Smooth muscle cell (in vitro differentiated cells): ENCODE measurements at regions not wholly inside any gene's neighbourhood (a gene's known extent, or its start where the extent isn't known, plus 50 kb on each side); places are given as distances from the start of the nearest gene placed in this dataset.

ENCODE experiments used
- DNase-seq: peaks from one replicate; lab custom pipeline; 2025; ENCODE audit not compliant: unreplicated experiment; lab: John Stamatoyannopoulos, UW
- H2AFZ ChIP-seq: fragments of 200-600 bp; sonication (generic); 2 replicates; pipeline ENCODE4 v1.6.0; 2016; ENCODE audit warnings: antibody characterized with exemption, low read depth, mild to moderate bottlenecking
- H3F3A ChIP-seq: fragments of 200-600 bp; sonication (generic); 2 replicates; pipeline ENCODE4 v1.6.0; 2017; ENCODE audit warnings: antibody characterized with exemption, low read depth
- H3K27ac ChIP-seq: fragments of 200-600 bp; sonication (generic); 2 replicates; pipeline ENCODE4 v1.5.1; 2016; ENCODE audit warnings: low read depth, mild to moderate bottlenecking
- H3K27me3 ChIP-seq: fragments of 200-600 bp; sonication (generic); 2 replicates; pipeline ENCODE4 v1.6.1; 2016; ENCODE audit warnings: low read depth, mild to moderate bottlenecking
- H3K36me3 ChIP-seq: fragments of 200-600 bp; sonication (generic); 2 replicates; pipeline ENCODE4 v1.5.1; 2016; ENCODE audit warnings: low read depth
- H3K4me1 ChIP-seq: fragments of 200-600 bp; sonication (generic); 2 replicates; pipeline ENCODE4 v1.5.1; 2016; ENCODE audit warnings: low read depth
- H3K4me2 ChIP-seq: fragments of 200-600 bp; sonication (generic); 2 replicates; pipeline ENCODE4 v1.6.0; 2016; ENCODE audit warnings: mild to moderate bottlenecking
- H3K4me3 ChIP-seq: fragments of 200-600 bp; sonication (generic); 2 replicates; pipeline ENCODE4 v1.5.1; 2016; ENCODE audit warnings: mild to moderate bottlenecking
- H3K79me2 ChIP-seq: fragments of 200-600 bp; sonication (generic); 2 replicates; pipeline ENCODE4 v1.6.0; 2016; ENCODE audit warnings: low read depth, mild to moderate bottlenecking
- H3K9ac ChIP-seq: fragments of 200-600 bp; sonication (generic); 2 replicates; pipeline ENCODE4 v1.6.0; 2016; ENCODE audit warnings: low read depth
- H3K9me3 ChIP-seq: fragments of 200-600 bp; sonication (generic); replicated peaks from 2 replicates; pipeline ENCODE4 v1.5.1; 2016; ENCODE audit warnings: low read depth
- H4K20me1 ChIP-seq: fragments of 200-600 bp; sonication (generic); 2 replicates; pipeline ENCODE4 v1.6.0; 2016; ENCODE audit warnings: low read depth
- WGBS: methylation state at CpG from one replicate; pipeline ENCODE4 v1.1.7; 2016; ENCODE audit warnings: low lambda C conversion rate; 5-methylcytosine and 5-hydroxymethylcytosine counted together
- TF ChIP-seq, protein P1 (sequence below): fragments of 200-600 bp; sonication (generic); IDR thresholded peaks from 2 replicates; pipeline ENCODE4 v1.5.1; 2017; ENCODE audit warnings: borderline replicate concordance, mild to moderate bottlenecking, antibody characterized with exemption; ENCODE audit not compliant: insufficient read depth, poor library complexity, severe bottlenecking

DNA sequence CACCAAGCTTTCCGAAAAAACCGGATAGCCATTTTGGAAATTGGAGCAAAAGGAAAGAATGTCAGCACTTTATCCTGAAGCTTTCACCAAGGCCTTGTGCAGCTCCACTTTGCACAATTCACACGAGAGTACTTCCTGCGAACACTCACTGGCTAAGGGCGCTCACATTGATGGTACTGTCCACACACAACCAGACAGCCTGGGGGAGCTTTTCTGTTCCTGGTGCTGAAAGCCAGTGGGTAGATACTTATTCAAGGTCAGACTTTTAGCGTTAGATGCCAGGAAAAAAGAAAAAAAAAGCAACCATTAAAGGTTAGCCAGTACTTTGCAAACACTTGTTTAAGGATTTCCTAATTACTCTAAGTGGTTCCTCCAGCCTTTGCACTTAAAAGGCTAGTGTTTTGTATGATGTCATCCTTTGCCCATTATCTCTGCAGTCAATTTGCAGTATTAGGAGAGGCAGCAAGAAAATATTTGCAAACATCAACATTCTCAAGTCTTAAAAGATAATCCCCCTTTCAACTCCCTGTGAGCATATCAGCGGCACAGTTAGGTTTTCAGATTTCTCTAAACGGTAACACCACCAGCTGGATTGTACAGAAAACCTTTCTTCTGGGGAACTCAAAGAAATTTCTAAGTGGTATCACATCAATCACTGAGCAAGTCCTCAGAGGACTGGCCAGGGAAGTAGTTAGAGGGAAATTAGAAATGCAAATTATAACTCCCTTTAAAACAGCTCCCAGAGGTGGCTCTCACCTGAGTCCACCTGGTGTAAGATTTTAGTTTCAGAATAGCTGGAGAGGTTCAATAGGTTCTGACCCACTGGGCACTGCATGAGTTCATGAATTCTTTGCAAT, 243.4 kb upstream of the IRX5 start:
- Histone ChIP-seq H3K27ac (no peak overlapping the region), H3K9ac (no peak overlapping the region), H3K4me3 (no peak overlapping the region), H3K36me3 (no peaks in the 10 kb centered on the region), H3K79me2 (no peaks in the 10 kb centered on the region), H4K20me1 (no peaks in the 10 kb centered on the region), H2AFZ (no peak overlapping the region), H3K4me2 (no peak overlapping the region), H3K4me1 (no peaks in the 10 kb centered on the region), H3F3A (no peaks in the 10 kb centered on the region), H3K9me3 (no peaks in the 10 kb centered on the region), H3K27me3 (peaks cover 63% of the 10 kb centered on the region)
- 44% methylated on average over 8 of the region's 8 CpGs for WGBS
- no peak for DNase-seq
- TF ChIP-seq, protein P1, sequence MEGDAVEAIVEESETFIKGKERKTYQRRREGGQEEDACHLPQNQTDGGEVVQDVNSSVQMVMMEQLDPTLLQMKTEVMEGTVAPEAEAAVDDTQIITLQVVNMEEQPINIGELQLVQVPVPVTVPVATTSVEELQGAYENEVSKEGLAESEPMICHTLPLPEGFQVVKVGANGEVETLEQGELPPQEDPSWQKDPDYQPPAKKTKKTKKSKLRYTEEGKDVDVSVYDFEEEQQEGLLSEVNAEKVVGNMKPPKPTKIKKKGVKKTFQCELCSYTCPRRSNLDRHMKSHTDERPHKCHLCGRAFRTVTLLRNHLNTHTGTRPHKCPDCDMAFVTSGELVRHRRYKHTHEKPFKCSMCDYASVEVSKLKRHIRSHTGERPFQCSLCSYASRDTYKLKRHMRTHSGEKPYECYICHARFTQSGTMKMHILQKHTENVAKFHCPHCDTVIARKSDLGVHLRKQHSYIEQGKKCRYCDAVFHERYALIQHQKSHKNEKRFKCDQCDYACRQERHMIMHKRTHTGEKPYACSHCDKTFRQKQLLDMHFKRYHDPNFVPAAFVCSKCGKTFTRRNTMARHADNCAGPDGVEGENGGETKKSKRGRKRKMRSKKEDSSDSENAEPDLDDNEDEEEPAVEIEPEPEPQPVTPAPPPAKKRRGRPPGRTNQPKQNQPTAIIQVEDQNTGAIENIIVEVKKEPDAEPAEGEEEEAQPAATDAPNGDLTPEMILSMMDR = no peak

DNA sequence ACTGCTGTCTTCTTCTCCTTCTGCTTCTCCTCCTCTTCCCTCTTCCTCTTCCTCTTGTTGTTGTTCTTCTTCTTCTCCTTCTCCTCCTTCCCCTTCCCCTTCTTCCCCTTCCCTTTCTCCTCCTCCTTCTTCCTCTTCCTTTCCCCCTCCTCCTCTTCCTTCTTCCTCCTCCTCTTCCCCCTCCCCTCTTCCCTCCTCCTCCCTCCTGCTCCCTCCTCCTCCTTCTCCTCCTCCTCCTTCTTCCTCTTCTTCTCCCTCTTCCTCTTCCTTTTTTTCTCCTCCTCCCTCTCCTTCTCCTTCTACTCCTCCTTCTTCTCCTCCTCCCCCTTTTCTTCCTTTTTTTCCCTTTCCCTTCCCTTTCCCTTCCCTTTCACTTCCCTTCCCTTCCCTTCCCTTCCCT, 245.0 kb upstream of the IRX5 start:
- Histone ChIP-seq H3K4me3 (no peak overlapping the region), H4K20me1 (no peaks in the 10 kb centered on the region), H3K9ac (no peak overlapping the region), H3F3A (no peaks in the 10 kb centered on the region), H3K9me3 (no peaks in the 10 kb centered on the region), H3K4me2 (no peak overlapping the region), H3K27me3 (peaks cover 52% of the 10 kb centered on the region), H3K79me2 (no peaks in the 10 kb centered on the region), H3K36me3 (no peaks in the 10 kb centered on the region), H2AFZ (no peak overlapping the region), H3K4me1 (no peaks in the 10 kb centered on the region), H3K27ac (no peak overlapping the region)
- TF ChIP-seq, protein P1 = no peak
- no peak for DNase-seq

DNA sequence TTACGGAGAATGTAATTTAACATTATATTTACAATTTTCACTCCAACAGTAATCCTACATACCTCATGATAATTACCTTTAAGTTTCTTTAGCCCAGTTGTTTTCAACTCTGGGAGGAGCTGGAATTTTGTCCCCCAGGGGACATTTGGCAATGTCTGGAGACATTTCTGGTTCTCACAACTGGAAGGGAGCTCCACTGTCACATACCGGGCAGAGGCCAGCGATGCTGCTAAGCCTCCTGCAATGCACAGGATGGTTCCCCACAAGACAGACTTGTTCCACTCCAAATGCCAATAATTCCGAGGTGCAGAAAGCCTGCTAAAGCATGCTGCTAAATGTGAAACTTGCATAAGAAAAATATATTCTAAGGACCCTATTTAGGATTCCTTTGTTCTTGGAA, 251.1 kb upstream of the IRX5 start:
- Histone ChIP-seq H3K27ac (no peak overlapping the region), H3K9me3 (no peaks in the 10 kb centered on the region)

More for the DNA sequence above, 251.1 kb upstream of the IRX5 start:
- 69% methylated on average over 4 of the region's 4 CpGs for WGBS
- Histone ChIP-seq H3K27me3 (peaks cover 51% of the 10 kb centered on the region), H4K20me1 (no peaks in the 10 kb centered on the region), H2AFZ (no peak overlapping the region), H3K4me2 (no peak overlapping the region), H3K4me3 (no peak overlapping the region), H3K79me2 (no peaks in the 10 kb centered on the region), H3K9ac (no peak overlapping the region), H3K4me1 (no peaks in the 10 kb centered on the region), H3K36me3 (no peaks in the 10 kb centered on the region), H3F3A (no peaks in the 10 kb centered on the region)
- TF ChIP-seq, protein P1 = no peak
- DNase-seq = no peak
